Thyroid gland (tissue), 4 donors: ENCODE measurements at regions not wholly inside any gene's neighbourhood (a gene's known extent, or its start where the extent isn't known, plus 50 kb on each side); places are given as distances from the start of the nearest gene placed in this dataset.

Experiments used
- DNase-seq, 2 donors: peaks; one replicate each; pipeline ENCODE4 v3.0.0-alpha.2; 2019
- H3K27ac ChIP-seq, 3 donors: fragments of 200-600 bp; sonication (generic); 1 replicate in 2 of 3; 2 replicates in 1 of 3; pipeline ENCODE4 v1.5.1; 2016 to 2019; ENCODE audit warnings: mild to moderate bottlenecking in 1 of 3, moderate library complexity in 1 of 3
- H3K27me3 ChIP-seq: fragments of 200-600 bp; sonication (generic); one replicate; pipeline ENCODE4 v1.5.1; 2019
- H3K36me3 ChIP-seq, 2 donors: fragments of 200-600 bp; sonication (generic); one replicate each; pipeline ENCODE4 v1.5.1; 2016 to 2019
- H3K4me1 ChIP-seq, 2 donors: fragments of 200-600 bp; sonication (generic); one replicate each; pipeline ENCODE4 v1.5.1; 2017 to 2019
- H3K4me3 ChIP-seq, 3 donors: fragments of 200-600 bp; sonication (generic); replicated peaks in 1 of 3; 1 replicate in 2 of 3; 2 replicates in 1 of 3; pipeline ENCODE4 v1.5.1; 2016; ENCODE audit warnings: mild to moderate bottlenecking in 1 of 3
- H3K9me3 ChIP-seq: fragments of 200-600 bp; sonication (generic); one replicate; pipeline ENCODE4 v1.5.1; 2017
- POLR2A ChIP-seq, 2 donors: fragments of 450-650 bp; IDR thresholded peaks; one replicate each; pipeline ENCODE4 v1.6.1; 2017; ENCODE audit warnings: antibody characterized with exemption in 2 of 2, mild to moderate bottlenecking in 2 of 2, moderate library complexity in 1 of 2
- WGBS, 2 donors: methylation state at CpG; one replicate each; pipeline ENCODE4 v1.1.5; 2017; 5-methylcytosine and 5-hydroxymethylcytosine counted together
- intact Hi-C: fragments of 100-400 bp; cut with DNase I; formaldehyde crosslinking; loops from one replicate; pipeline ENCODE4 v1.15.1; 2023
- TF ChIP-seq, protein P1 (sequence below), 6 experiments: fragments of 200-600 bp in 3 of 6; fragments of 450-650 bp in 3 of 6; sonication (generic) in 3 of 6; IDR thresholded peaks; one replicate each; pipeline ENCODE4 v1.5.1; 2016 to 2019; ENCODE audit warnings: antibody characterized with exemption in 6 of 6, mild to moderate bottlenecking in 2 of 6, inconsistent platforms in 1 of 6, moderate library complexity in 1 of 6

DNA sequence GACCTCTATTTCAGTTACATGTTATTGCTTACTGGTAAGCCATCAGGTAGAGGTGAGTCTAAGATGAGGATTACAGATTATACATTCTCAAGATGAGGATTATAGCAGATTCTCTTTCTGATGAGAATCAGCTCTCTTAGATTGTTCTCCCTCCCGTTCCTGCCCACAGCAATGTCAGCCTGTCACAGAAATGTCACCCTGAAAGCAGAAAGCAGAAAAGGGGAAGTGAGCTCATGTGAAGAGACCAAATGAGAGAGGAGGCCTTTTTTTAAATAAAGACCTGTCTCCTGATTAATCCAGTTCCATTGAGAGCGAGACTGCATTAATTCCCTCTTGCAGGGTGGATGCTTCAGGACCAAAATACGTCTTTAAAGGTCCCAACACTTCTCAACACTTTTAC lies 445.6 kb downstream of the KCTD12 start:
- Histone ChIP-seq H3K4me3 (no peak overlapping the region), H3K27me3 (no peaks in the 10 kb centered on the region), H3K9me3 (no peaks in the 10 kb centered on the region), H3K36me3 (no peaks in the 10 kb centered on the region), H3K4me1 (no peaks in the 10 kb centered on the region), H3K27ac (no peak overlapping the region)
- intact Hi-C loops = no loop called here
- no peak for DNase-seq
- TF ChIP-seq, protein P1, sequence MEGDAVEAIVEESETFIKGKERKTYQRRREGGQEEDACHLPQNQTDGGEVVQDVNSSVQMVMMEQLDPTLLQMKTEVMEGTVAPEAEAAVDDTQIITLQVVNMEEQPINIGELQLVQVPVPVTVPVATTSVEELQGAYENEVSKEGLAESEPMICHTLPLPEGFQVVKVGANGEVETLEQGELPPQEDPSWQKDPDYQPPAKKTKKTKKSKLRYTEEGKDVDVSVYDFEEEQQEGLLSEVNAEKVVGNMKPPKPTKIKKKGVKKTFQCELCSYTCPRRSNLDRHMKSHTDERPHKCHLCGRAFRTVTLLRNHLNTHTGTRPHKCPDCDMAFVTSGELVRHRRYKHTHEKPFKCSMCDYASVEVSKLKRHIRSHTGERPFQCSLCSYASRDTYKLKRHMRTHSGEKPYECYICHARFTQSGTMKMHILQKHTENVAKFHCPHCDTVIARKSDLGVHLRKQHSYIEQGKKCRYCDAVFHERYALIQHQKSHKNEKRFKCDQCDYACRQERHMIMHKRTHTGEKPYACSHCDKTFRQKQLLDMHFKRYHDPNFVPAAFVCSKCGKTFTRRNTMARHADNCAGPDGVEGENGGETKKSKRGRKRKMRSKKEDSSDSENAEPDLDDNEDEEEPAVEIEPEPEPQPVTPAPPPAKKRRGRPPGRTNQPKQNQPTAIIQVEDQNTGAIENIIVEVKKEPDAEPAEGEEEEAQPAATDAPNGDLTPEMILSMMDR (IDR thresholded peaks at IDR 0.05) = no peak
- no peak for TF ChIP-seq POLR2A (IDR thresholded peaks at IDR 0.05)
- 75 to 91% methylated on average over 3 of the region's 3 CpGs for WGBS, 2 donors

DNA sequence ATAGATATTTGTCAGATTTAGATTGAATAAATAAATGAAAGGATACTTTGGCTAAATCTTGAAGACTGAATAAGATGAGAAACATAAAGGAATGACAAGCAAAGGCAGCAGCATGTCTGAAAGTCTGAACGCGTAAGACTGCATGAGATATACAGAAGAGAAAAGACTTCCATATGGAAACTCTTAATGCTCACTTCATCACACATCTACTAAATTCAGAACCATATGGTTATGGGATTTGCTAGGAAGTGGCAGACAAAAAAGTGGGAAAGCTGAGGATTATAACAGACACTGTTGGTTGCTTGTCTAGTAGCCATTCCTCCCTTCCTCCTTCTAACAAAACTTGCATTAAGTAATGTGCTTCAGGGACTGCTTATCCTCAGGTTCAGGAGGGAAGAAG lies 446.7 kb downstream of the KCTD12 start:
- Histone ChIP-seq H3K4me1 (no peaks in the 10 kb centered on the region), H3K27ac (no peak overlapping the region), H3K36me3 (no peaks in the 10 kb centered on the region), H3K9me3 (no peaks in the 10 kb centered on the region), H3K27me3 (no peaks in the 10 kb centered on the region), H3K4me3 (no peak overlapping the region)
- 95 to 96% methylated on average over 2 of the region's 2 CpGs for WGBS, 2 donors
- no peak for DNase-seq
- TF ChIP-seq, protein P1 (IDR thresholded peaks at IDR 0.05) = no peak
- TF ChIP-seq POLR2A (IDR thresholded peaks at IDR 0.05) = no peak
- intact Hi-C loops = no loop called here

DNA sequence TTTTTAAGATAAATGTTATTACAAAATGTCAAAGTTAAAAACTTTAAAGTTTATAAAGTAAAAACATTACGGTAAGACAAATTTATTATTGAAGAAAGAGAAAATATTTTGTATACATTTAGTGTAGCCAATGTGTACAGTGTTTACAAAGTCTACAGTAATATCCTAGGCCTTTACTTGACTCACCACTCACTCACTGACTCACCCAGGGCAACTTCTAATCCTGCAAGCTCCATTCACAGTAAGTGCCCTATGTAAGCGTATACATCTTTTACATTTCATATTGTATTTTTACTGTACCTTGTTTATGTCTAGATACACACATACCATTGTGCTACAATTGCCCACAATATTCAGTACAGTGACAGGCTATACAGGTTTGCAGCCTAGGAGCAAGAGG lies 448.2 kb downstream of the KCTD12 start:
- Histone ChIP-seq H3K4me1 (no peaks in the 10 kb centered on the region), H3K4me3 (no peak overlapping the region), H3K27me3 (no peaks in the 10 kb centered on the region), H3K27ac (no peak overlapping the region), H3K36me3 (no peaks in the 10 kb centered on the region), H3K9me3 (no peaks in the 10 kb centered on the region)
- 96 to 97% methylated on average over 2 of the region's 2 CpGs for WGBS, 2 donors
- no peak for DNase-seq
- TF ChIP-seq, protein P1 (IDR thresholded peaks at IDR 0.05) = no peak
- TF ChIP-seq POLR2A (IDR thresholded peaks at IDR 0.05) = no peak
- intact Hi-C loops = no loop called here

DNA sequence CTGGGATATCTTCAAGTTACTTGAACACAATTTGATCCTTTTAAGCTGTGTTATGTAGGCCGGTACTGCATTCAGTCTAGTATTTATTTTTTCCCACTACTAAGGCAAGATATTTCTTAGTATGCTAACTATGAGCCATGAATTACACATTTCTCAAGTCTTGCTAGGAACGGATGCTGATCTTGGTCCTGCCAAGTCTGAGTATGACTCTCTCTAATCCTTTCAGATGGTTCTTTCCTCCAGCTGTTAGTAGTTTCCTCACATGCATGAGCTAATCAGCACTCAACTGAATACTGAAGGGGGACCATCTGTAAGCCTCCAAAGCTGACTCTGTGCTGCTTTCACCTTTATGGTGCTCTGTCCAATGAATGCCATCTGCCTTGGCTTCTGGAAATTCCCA lies 460.3 kb downstream of the KCTD12 start:
- H3K9me3 ChIP-seq = no peaks in the 10 kb centered on the region
- H3K4me3 ChIP-seq = no peak overlapping the region
- H3K27ac ChIP-seq = no peak overlapping the region
- no peaks in the 10 kb centered on the region for H3K36me3 ChIP-seq
- no peak for TF ChIP-seq POLR2A (IDR thresholded peaks at IDR 0.05)
- TF ChIP-seq, protein P1 (IDR thresholded peaks at IDR 0.05) = no peak
- no peaks in the 10 kb centered on the region for H3K4me1 ChIP-seq
- 74 to 75% methylated on average over 2 of the region's 2 CpGs for WGBS, 2 donors
- no peak for DNase-seq
- no peaks in the 10 kb centered on the region for H3K27me3 ChIP-seq
- intact Hi-C loops = no loop called here

DNA sequence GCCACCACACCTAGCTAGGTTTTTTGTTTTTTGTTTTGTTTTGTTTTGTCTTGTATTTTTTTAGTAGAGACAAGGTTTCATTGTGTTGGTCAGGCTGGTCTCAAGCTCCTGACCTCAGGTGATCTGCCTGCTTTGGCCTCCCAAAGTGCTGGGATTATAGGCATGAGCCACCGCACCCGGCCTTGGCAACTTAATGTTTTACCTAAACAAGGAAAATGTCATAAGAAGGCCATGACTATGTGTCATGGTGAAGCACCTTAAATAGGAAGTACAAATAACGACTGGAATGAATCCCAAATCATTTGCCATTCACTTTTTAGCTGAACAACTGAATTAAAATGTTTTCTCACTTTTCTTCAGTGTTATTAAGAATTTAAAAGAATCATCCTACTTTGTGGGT lies 465.2 kb downstream of the KCTD12 start:
- Histone ChIP-seq H3K9me3 (no peaks in the 10 kb centered on the region), H3K27ac (no peak overlapping the region), H3K27me3 (no peaks in the 10 kb centered on the region), H3K36me3 (no peaks in the 10 kb centered on the region), H3K4me3 (no peak overlapping the region), H3K4me1 (peaks cover 0 to 10% of the 10 kb centered on the region in 2 donors)
- 65 to 93% methylated on average over 3 of the region's 3 CpGs for WGBS, 2 donors
- intact Hi-C loops = no loop called here
- no peak for DNase-seq
- TF ChIP-seq, protein P1 (IDR thresholded peaks at IDR 0.05) = no peak
- no peak for TF ChIP-seq POLR2A (IDR thresholded peaks at IDR 0.05)
